IMR-90 (cell line): ENCODE measurements at regions not wholly inside any gene's neighbourhood (a gene's known extent, or its start where the extent isn't known, plus 50 kb on each side); places are given as distances from the start of the nearest gene placed in this dataset.
A peak's percentile ranks its signal among the peaks of the same experiment; 100 is the strongest.

Experiments used
- BHLHE40 ChIP-seq: fragments of 150-350 bp; IDR thresholded peaks from 2 replicates; pipeline ENCODE4 v1.6.1; 2016; ENCODE audit warnings: mild to moderate bottlenecking, low read depth, low read length
- CEBPB ChIP-seq: IDR thresholded peaks from 2 replicates; pipeline ENCODE4 v1.6.1; 2012; ENCODE audit warnings: low read depth, low read length, improper control_type of control experiment
- MAZ ChIP-seq: IDR thresholded peaks from 2 replicates; pipeline ENCODE4 v1.6.1; 2012; ENCODE audit warnings: low read depth, mild to moderate bottlenecking, low read length, improper control_type of control experiment, moderate library complexity, borderline replicate concordance
- MXI1 ChIP-seq: IDR thresholded peaks from 2 replicates; pipeline ENCODE4 v1.6.1; 2012; ENCODE audit warnings: low read depth, mild to moderate bottlenecking, low read length, moderate library complexity, borderline replicate concordance
- POLR2A ChIP-seq: IDR thresholded peaks from 2 replicates; pipeline ENCODE4 v1.6.1; 2012; ENCODE audit warnings: mild to moderate bottlenecking, low read depth, low read length
- RAD21 ChIP-seq: IDR thresholded peaks from 2 replicates; pipeline ENCODE4 v1.6.1; 2012; ENCODE audit warnings: low read length, improper control_type of control experiment
- RCOR1 ChIP-seq: IDR thresholded peaks from 2 replicates; pipeline ENCODE4 v1.6.1; 2012; ENCODE audit warnings: mild to moderate bottlenecking, low read length, improper control_type of control experiment; ENCODE audit not compliant: insufficient replicate concordance
- RFX5 ChIP-seq: IDR thresholded peaks from 2 replicates; pipeline ENCODE4 v1.8.0; 2012; ENCODE audit warnings: low read depth, mild to moderate bottlenecking, low read length, moderate library complexity
- SMC3 ChIP-seq: fragments of 150-350 bp; IDR thresholded peaks from 2 replicates; pipeline ENCODE4 v1.6.1; 2016; ENCODE audit warnings: low read depth, mild to moderate bottlenecking, antibody characterized with exemption, low read length, moderate library complexity
- TF ChIP-seq, protein P1 (sequence below): conservative IDR thresholded peaks from 2 replicates; pipeline ENCODE4 v1.5.1; 2012; ENCODE audit warnings: mild to moderate bottlenecking, low read depth, low read length, improper control_type of control experiment
- TF ChIP-seq, protein P2 (sequence below): fragments of 150-350 bp; IDR thresholded peaks from 2 replicates; pipeline ENCODE4 v1.6.1; 2016; ENCODE audit warnings: low read depth, mild to moderate bottlenecking, low read length, moderate library complexity, borderline replicate concordance

DNA sequence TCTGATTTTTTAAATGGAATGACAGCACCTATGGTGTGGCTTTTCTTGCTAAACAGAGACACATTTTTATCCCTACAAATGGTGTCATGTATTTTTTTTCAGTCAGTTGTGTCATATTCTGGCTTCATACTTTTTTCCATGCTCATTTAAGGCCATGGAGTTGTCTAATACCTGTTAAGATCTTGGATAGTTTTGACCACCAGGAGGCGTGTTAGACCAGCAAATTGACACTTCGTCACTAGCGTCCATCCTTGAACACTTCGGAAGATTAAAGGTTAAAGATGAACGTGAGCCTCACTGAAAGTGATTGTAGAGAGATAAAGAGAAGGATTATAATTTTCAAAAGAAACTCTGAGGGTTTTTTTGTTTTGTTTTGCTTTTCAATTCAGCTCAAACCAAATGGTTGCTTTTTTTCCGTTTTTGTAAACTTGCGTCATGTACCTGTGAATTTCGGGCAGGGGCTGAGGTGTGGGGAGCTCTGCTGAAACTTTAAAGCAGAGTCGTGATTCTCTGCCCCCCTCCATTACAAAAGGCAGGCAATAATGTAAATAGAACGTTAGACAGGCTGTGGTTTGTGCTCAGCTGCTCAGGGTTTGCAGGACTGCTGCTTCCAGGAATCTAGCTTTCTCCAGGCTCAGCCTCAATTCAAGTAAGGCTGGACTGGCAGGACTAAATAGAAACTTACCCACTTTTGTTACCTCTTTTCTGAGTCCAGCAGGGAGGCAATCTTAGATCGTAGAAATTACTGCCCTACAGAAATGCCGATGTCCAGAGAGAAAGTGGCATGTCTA lies 245.1 kb downstream of the FOXA2 start:
- TF ChIP-seq BHLHE40 = no peak
- TF ChIP-seq, protein P1, sequence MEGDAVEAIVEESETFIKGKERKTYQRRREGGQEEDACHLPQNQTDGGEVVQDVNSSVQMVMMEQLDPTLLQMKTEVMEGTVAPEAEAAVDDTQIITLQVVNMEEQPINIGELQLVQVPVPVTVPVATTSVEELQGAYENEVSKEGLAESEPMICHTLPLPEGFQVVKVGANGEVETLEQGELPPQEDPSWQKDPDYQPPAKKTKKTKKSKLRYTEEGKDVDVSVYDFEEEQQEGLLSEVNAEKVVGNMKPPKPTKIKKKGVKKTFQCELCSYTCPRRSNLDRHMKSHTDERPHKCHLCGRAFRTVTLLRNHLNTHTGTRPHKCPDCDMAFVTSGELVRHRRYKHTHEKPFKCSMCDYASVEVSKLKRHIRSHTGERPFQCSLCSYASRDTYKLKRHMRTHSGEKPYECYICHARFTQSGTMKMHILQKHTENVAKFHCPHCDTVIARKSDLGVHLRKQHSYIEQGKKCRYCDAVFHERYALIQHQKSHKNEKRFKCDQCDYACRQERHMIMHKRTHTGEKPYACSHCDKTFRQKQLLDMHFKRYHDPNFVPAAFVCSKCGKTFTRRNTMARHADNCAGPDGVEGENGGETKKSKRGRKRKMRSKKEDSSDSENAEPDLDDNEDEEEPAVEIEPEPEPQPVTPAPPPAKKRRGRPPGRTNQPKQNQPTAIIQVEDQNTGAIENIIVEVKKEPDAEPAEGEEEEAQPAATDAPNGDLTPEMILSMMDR = peak; percentile 68
- no peak for TF ChIP-seq CEBPB
- TF ChIP-seq, protein P2, sequence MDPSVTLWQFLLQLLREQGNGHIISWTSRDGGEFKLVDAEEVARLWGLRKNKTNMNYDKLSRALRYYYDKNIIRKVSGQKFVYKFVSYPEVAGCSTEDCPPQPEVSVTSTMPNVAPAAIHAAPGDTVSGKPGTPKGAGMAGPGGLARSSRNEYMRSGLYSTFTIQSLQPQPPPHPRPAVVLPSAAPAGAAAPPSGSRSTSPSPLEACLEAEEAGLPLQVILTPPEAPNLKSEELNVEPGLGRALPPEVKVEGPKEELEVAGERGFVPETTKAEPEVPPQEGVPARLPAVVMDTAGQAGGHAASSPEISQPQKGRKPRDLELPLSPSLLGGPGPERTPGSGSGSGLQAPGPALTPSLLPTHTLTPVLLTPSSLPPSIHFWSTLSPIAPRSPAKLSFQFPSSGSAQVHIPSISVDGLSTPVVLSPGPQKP = no peak
- TF ChIP-seq RFX5 = no peak
- TF ChIP-seq RAD21 = peak; percentile 70
- peak; percentile 68 for TF ChIP-seq SMC3
- no peak for TF ChIP-seq POLR2A
- TF ChIP-seq RCOR1 = no peak
- no peak for TF ChIP-seq MAZ
- TF ChIP-seq MXI1 = no peak
